K562 (cell line): ENCODE measurements at regions not wholly inside any gene's neighbourhood (a gene's known extent, or its start where the extent isn't known, plus 50 kb on each side); places are given as distances from the start of the nearest gene placed in this dataset.
A peak's percentile ranks its signal among the peaks of the same experiment; 100 is the strongest.

ENCODE experiments used
- ATAC-seq: fragments of 200-7000 bp; cut with Tn5 transposase; 3 replicates; pipeline ENCODE4 v1.9.1; 2020; ENCODE audit warnings: moderate library complexity
- BruUV-seq: library from RNA; stranded (reverse); fragments of 400-500 nt; replicated peaks from 2 replicates; lab custom pipeline; 2021; lab: Mats Ljungman, UMichigan
- CTCF ChIA-PET: fragments of 300-600 bp; formaldehyde crosslinking; extraction: SDS; loops from one replicate; lab custom pipeline; 2021; ENCODE audit warnings: low intra/inter-chr PET ratio; lab: Yijun Ruan, JAX
- POLR2A ChIA-PET: fragments of 300-600, 350-650 bp; sonication (Branson Sonifier 250); formaldehyde crosslinking; extraction: SDS; loops from one replicate; lab custom pipeline; 2021; ENCODE audit warnings: antibody characterized with exemption, inconsistent platforms; lab: Yijun Ruan, JAX
- DNase-seq, 4 experiments: peaks; one replicate each; pipeline versions ENCODE4 v3.0.0 to v3.0.0-alpha.2; 2011 to 2018; ENCODE audit warnings: low spot score in 3 of 4, mixed read lengths in 3 of 4; ENCODE audit errors: extremely low read depth in 1 of 4
- FAIRE-seq: peaks from 2 replicates; lab custom pipeline; 2011; peaks lifted over from hg19 to GRCh38; lab: Jason Lieb, UNC
- H2AFZ ChIP-seq: 2 replicates; pipeline ENCODE4 v1.6.0; 2011; ENCODE audit warnings: low read depth, low read length, control low read depth, inconsistent platforms
- H3K27ac ChIP-seq: fragments of 200-600 bp; 3 replicates; pipeline ENCODE4 v1.8.0; 2011; ENCODE audit warnings: low read depth, mild to moderate bottlenecking, control low read depth, inconsistent platforms, low read length, moderate library complexity, mixed read lengths; ENCODE audit errors: extremely low read depth
- H3K27me3 ChIP-seq, 2 experiments: fragments of 300-600 bp in 1 of 2; 2 replicates in 1 of 2; 3 replicates in 1 of 2; pipeline versions ENCODE4 v1.6.0 to v1.8.0; 2011; ENCODE audit warnings: inconsistent platforms in 2 of 2, low read length in 2 of 2, mild to moderate bottlenecking in 1 of 2, mixed read lengths in 1 of 2, moderate library complexity in 1 of 2; ENCODE audit not compliant: control insufficient read depth in 2 of 2, insufficient read depth in 2 of 2
- H3K36me3 ChIP-seq: fragments of 300-600 bp; 3 replicates; pipeline ENCODE4 v1.8.0; 2011; ENCODE audit warnings: mild to moderate bottlenecking, low read length, inconsistent platforms; ENCODE audit not compliant: control insufficient read depth, insufficient read depth
- H3K4me1 ChIP-seq, 2 experiments: fragments of 200-600 bp in 1 of 2; replicated peaks in 1 of 2; 2 replicates in 1 of 2; 3 replicates in 1 of 2; pipeline versions ENCODE4 v1.5.1 to v1.8.0; 2011; ENCODE audit warnings: inconsistent platforms in 2 of 2, low read length in 2 of 2, mild to moderate bottlenecking in 1 of 2, mixed read lengths in 1 of 2, moderate library complexity in 1 of 2; ENCODE audit not compliant: control insufficient read depth in 2 of 2, insufficient read depth in 2 of 2
- H3K4me2 ChIP-seq: 2 replicates; pipeline ENCODE4 v1.6.1; 2011; ENCODE audit warnings: low read length, control low read depth, inconsistent platforms, mixed read lengths; ENCODE audit not compliant: insufficient read depth
- H3K4me3 ChIP-seq: fragments of 200-600 bp; sonication (generic), shearing (Covaris generic); 2 replicates; pipeline ENCODE4 v1.5.1; 2016; ENCODE audit warnings: control low read depth, inconsistent platforms
- H3K79me2 ChIP-seq: fragments of 200-600 bp; 3 replicates; pipeline ENCODE4 v1.8.0; 2011; ENCODE audit warnings: low read length, inconsistent platforms; ENCODE audit not compliant: control insufficient read depth, insufficient read depth
- H3K9ac ChIP-seq, 2 experiments: 2 replicates each; pipeline versions ENCODE4 v1.6.0 to v1.6.1; 2011; ENCODE audit warnings: low read depth in 2 of 2, low read length in 2 of 2, control low read depth in 1 of 2, inconsistent platforms in 1 of 2, mild to moderate bottlenecking in 1 of 2, mixed read lengths in 1 of 2; ENCODE audit not compliant: insufficient read depth in 1 of 2
- H3K9me1 ChIP-seq: one replicate; pipeline ENCODE4 v1.6.0; 2011; ENCODE audit warnings: inconsistent platforms, mild to moderate bottlenecking, low read length, moderate library complexity; ENCODE audit not compliant: control insufficient read depth, insufficient read depth
- H3K9me3 ChIP-seq: replicated peaks from 2 replicates; pipeline ENCODE4 v1.5.1; 2011; ENCODE audit warnings: low read depth, low read length, inconsistent platforms; ENCODE audit not compliant: control insufficient read depth, insufficient read depth
- H4K20me1 ChIP-seq: replicated peaks from 2 replicates; pipeline ENCODE4 v1.6.1; 2011; ENCODE audit warnings: low read length, inconsistent platforms, mixed read lengths; ENCODE audit not compliant: control insufficient read depth, insufficient read depth
- C11orf30 ChIP-seq: fragments of 450-650 bp; IDR thresholded peaks from 2 replicates; pipeline ENCODE4 v1.6.1; 2016; ENCODE audit warnings: low read depth, mild to moderate bottlenecking
- CBX8 ChIP-seq: fragments of 200-600 bp; sonication (generic); IDR thresholded peaks from 2 replicates; pipeline ENCODE4 v1.6.1; 2012; ENCODE audit warnings: borderline replicate concordance, mixed run types, low read depth, mild to moderate bottlenecking, moderate library complexity, mixed read lengths, low read length, control low read depth, inconsistent platforms; ENCODE audit not compliant: poor library complexity, severe bottlenecking; ENCODE audit errors: extremely low read depth
- CREB5 ChIP-seq: fragments of 250-450 bp; sonication (Bioruptor Pico); IDR thresholded peaks from 2 replicates; pipeline ENCODE4 v1.5.0; 2020; ENCODE audit warnings: mild to moderate bottlenecking
- DPF2 ChIP-seq: fragments of 450-650 bp; IDR thresholded peaks from 2 replicates; pipeline ENCODE4 v1.6.1; 2016
- E2F5 ChIP-seq: sonication (generic); formaldehyde crosslinking; IDR thresholded peaks from 2 replicates; pipeline ENCODE4 v1.8.0; 2022; ENCODE audit warnings: mild to moderate bottlenecking, missing genetic modification reagents
- HDAC3 ChIP-seq: fragments of 450-650 bp; IDR thresholded peaks from 2 replicates; pipeline ENCODE4 v1.6.1; 2018; ENCODE audit warnings: borderline replicate concordance, mild to moderate bottlenecking, moderate library complexity; ENCODE audit not compliant: partially characterized antibody
- HDGF ChIP-seq: fragments of 450-650 bp; IDR thresholded peaks from 2 replicates; pipeline ENCODE4 v1.6.1; 2016
- HOXB6 ChIP-seq: fragments of 250-450 bp; sonication (Bioruptor Pico); IDR thresholded peaks from 2 replicates; pipeline ENCODE4 v1.5.1; 2022; ENCODE audit warnings: mild to moderate bottlenecking, borderline replicate concordance
- MAFF ChIP-seq: IDR thresholded peaks from 2 replicates; pipeline ENCODE4 v1.6.1; 2012; ENCODE audit warnings: low read length, improper control_type of control experiment
- MAFG ChIP-seq: fragments of 450-650 bp; conservative IDR thresholded peaks from 2 replicates; pipeline ENCODE4 v1.6.1; 2016; ENCODE audit warnings: missing genetic modification characterization, missing compliant biosample characterization
- MAFK ChIP-seq: IDR thresholded peaks from 2 replicates; pipeline ENCODE4 v1.6.1; 2011; ENCODE audit warnings: low read length, improper control_type of control experiment
- NEUROD1 ChIP-seq: fragments of 150-350 bp; IDR thresholded peaks from 2 replicates; pipeline ENCODE4 v1.6.1; 2014; ENCODE audit warnings: borderline replicate concordance, low read length, low read depth; ENCODE audit not compliant: partially characterized antibody
- RUNX1 ChIP-seq: sonication (generic); IDR thresholded peaks from 2 replicates; pipeline ENCODE4 v1.6.1; 2016; ENCODE audit warnings: antibody characterized with exemption, low read depth
- SMAD3 ChIP-seq: fragments of 450-650 bp; formaldehyde crosslinking; conservative IDR thresholded peaks from 2 replicates; pipeline ENCODE4 v1.4.0; 2020; ENCODE audit warnings: mild to moderate bottlenecking
- ZBTB17 ChIP-seq: fragments of 450-650 bp; formaldehyde crosslinking; IDR thresholded peaks from 2 replicates; pipeline ENCODE4 v1.4.0; 2020; ENCODE audit warnings: mild to moderate bottlenecking
- ZFP1 ChIP-seq: fragments of 450-650 bp; formaldehyde crosslinking; IDR thresholded peaks from 2 replicates; pipeline ENCODE4 v1.4.0; 2020; ENCODE audit warnings: mild to moderate bottlenecking, mixed read lengths
- ZNF124 ChIP-seq: sonication (generic); formaldehyde crosslinking; IDR thresholded peaks from 2 replicates; pipeline ENCODE4 v1.8.1; 2022; ENCODE audit warnings: missing genetic modification reagents
- ZNF316 ChIP-seq: fragments of 450-650 bp; IDR thresholded peaks from 2 replicates; pipeline ENCODE4 v1.6.1; 2016
- WGBS: fragments of 100-300 bp; shearing (Covaris generic); methylation state at CpG from one replicate; pipeline ENCODE4 v1.1.6; 2016; ENCODE audit warnings: low coverage, mixed read lengths; ENCODE audit not compliant: insufficient coverage; ENCODE audit errors: missing lambda C conversion rate; 5-methylcytosine and 5-hydroxymethylcytosine counted together
- in situ Hi-C: fragments of 300-500 bp; cut with MboI; formaldehyde crosslinking; loops from 4 replicates; pipeline ENCODE4 v1.15.0; 2018; ENCODE audit warnings: inconsistent platforms, mixed read lengths
- intact Hi-C: fragments of 100-400 bp; cut with micrococcal nuclease; formaldehyde crosslinking; loops from 2 replicates; pipeline ENCODE4 v1.14.2; 2022
- TF ChIP-seq, protein P1 (sequence below): fragments of 200-400 bp; formaldehyde crosslinking; IDR thresholded peaks from 2 replicates; pipeline ENCODE4 v1.6.1; 2017; ENCODE audit warnings: mild to moderate bottlenecking, low read depth, low read length, moderate library complexity
- TF ChIP-seq, protein P2 (sequence below): fragments of 450-650 bp; formaldehyde crosslinking; IDR thresholded peaks from 2 replicates; pipeline ENCODE4 v1.4.0; 2020; ENCODE audit warnings: mild to moderate bottlenecking, mixed read lengths

DNA sequence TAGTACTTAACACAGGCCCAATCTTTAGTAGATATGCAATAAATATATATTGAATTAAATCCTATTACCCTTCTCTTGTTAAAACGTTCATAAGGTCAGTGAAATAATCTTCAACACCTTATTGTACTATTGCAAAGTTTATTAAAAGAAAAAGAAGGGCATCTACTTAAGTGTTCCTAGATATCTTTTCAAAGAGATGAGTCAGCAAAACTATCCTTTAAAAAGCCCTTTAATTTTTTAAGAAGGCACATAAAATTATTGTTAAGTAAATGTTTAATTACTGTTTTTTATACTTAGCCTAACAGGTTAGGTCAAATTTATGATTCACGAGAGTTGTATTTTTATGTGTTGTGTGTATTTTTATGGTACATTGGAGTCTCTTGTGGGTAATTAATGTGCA is 77.3 kb upstream of the PPP1R2C start:
- 0% methylated on average over 2 of the region's 2 CpGs for WGBS
- TF ChIP-seq HDAC3 (no peak), CBX8 (no peak), C11orf30 (peak; percentile 55; the same call in 1 of the 2 replicates), MAFG (tag) (peak; percentile 62), ZNF316 (peak; percentile 69), ZFP1 (no peak), MAFF (peak; percentile 59; the same call in 1 of the 2 replicates), ZNF124 (CRISPR knock-in tag) (no peak), NEUROD1 (no peak), HDGF (no peak), HOXB6 (CRISPR knock-in tag) (no peak), RUNX1 (no peak), MAFK (peak; percentile 72), DPF2 (no peak), E2F5 (no peak), ZBTB17 (no peak), CREB5 (CRISPR knock-in tag) (no peak), SMAD3 (no peak)
- TF ChIP-seq, protein P1, sequence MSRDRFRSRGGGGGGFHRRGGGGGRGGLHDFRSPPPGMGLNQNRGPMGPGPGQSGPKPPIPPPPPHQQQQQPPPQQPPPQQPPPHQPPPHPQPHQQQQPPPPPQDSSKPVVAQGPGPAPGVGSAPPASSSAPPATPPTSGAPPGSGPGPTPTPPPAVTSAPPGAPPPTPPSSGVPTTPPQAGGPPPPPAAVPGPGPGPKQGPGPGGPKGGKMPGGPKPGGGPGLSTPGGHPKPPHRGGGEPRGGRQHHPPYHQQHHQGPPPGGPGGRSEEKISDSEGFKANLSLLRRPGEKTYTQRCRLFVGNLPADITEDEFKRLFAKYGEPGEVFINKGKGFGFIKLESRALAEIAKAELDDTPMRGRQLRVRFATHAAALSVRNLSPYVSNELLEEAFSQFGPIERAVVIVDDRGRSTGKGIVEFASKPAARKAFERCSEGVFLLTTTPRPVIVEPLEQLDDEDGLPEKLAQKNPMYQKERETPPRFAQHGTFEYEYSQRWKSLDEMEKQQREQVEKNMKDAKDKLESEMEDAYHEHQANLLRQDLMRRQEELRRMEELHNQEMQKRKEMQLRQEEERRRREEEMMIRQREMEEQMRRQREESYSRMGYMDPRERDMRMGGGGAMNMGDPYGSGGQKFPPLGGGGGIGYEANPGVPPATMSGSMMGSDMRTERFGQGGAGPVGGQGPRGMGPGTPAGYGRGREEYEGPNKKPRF = no peak
- TF ChIP-seq, protein P2, sequence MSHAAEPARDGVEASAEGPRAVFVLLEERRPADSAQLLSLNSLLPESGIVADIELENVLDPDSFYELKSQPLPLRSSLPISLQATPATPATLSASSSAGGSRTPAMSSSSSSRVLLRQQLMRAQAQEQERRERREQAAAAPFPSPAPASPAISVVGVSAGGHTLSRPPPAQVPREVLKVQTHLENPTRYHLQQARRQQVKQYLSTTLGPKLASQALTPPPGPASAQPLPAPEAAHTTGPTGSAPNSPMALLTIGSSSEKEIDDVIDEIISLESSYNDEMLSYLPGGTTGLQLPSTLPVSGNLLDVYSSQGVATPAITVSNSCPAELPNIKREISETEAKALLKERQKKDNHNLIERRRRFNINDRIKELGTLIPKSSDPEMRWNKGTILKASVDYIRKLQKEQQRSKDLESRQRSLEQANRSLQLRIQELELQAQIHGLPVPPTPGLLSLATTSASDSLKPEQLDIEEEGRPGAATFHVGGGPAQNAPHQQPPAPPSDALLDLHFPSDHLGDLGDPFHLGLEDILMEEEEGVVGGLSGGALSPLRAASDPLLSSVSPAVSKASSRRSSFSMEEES (CRISPR knock-in tag) = no peak

More for the DNA sequence above, 77.3 kb upstream of the PPP1R2C start:
- no peak overlapping the region for H2AFZ ChIP-seq
- FAIRE-seq (no peak), DNase-seq (no peak), ATAC-seq (no peak)
- H3K9ac ChIP-seq = no peak overlapping the region
- H3K27me3 ChIP-seq = no peaks in the 10 kb centered on the region
- no peaks in the 10 kb centered on the region for H3K4me1 ChIP-seq
- H4K20me1 ChIP-seq = no peaks in the 10 kb centered on the region
- no peaks in the 10 kb centered on the region for H3K79me2 ChIP-seq
- POLR2A ChIA-PET = no interaction called here
- no peak overlapping the region for H3K27ac ChIP-seq
- intact Hi-C loops (no loop called here), in situ Hi-C loops (no loop called here)
- CTCF ChIA-PET = no interaction called here
- H3K9me1 ChIP-seq = no peaks in the 10 kb centered on the region
- no peaks in the 10 kb centered on the region for H3K9me3 ChIP-seq
- H3K4me2 ChIP-seq = no peak overlapping the region
- no peak overlapping the region for H3K4me3 ChIP-seq
- no peaks in the 10 kb centered on the region for H3K36me3 ChIP-seq
- BruUV-seq = no TSS peak
